Thyroid gland (tissue), 4 donors: ENCODE measurements at regions not wholly inside any gene's neighbourhood (a gene's known extent, or its start where the extent isn't known, plus 50 kb on each side); places are given as distances from the start of the nearest gene placed in this dataset.

ENCODE experiments used
- DNase-seq, 2 donors: peaks; one replicate each; pipeline ENCODE4 v3.0.0-alpha.2; 2019
- H3K27ac ChIP-seq, 3 donors: fragments of 200-600 bp; sonication (generic); 1 replicate in 2 of 3; 2 replicates in 1 of 3; pipeline ENCODE4 v1.5.1; 2016 to 2019; ENCODE audit warnings: mild to moderate bottlenecking in 1 of 3, moderate library complexity in 1 of 3
- H3K27me3 ChIP-seq: fragments of 200-600 bp; sonication (generic); one replicate; pipeline ENCODE4 v1.5.1; 2019
- H3K36me3 ChIP-seq, 2 donors: fragments of 200-600 bp; sonication (generic); one replicate each; pipeline ENCODE4 v1.5.1; 2016 to 2019
- H3K4me1 ChIP-seq, 2 donors: fragments of 200-600 bp; sonication (generic); one replicate each; pipeline ENCODE4 v1.5.1; 2017 to 2019
- H3K4me3 ChIP-seq, 3 donors: fragments of 200-600 bp; sonication (generic); replicated peaks in 1 of 3; 1 replicate in 2 of 3; 2 replicates in 1 of 3; pipeline ENCODE4 v1.5.1; 2016; ENCODE audit warnings: mild to moderate bottlenecking in 1 of 3
- H3K9me3 ChIP-seq: fragments of 200-600 bp; sonication (generic); one replicate; pipeline ENCODE4 v1.5.1; 2017
- CTCF ChIP-seq, 6 experiments: fragments of 200-600 bp in 3 of 6; fragments of 450-650 bp in 3 of 6; sonication (generic) in 3 of 6; IDR thresholded peaks; one replicate each; pipeline ENCODE4 v1.5.1; 2016 to 2019; ENCODE audit warnings: antibody characterized with exemption in 6 of 6, mild to moderate bottlenecking in 2 of 6, inconsistent platforms in 1 of 6, moderate library complexity in 1 of 6
- POLR2A ChIP-seq, 2 donors: fragments of 450-650 bp; IDR thresholded peaks; one replicate each; pipeline ENCODE4 v1.6.1; 2017; ENCODE audit warnings: antibody characterized with exemption in 2 of 2, mild to moderate bottlenecking in 2 of 2, moderate library complexity in 1 of 2
- WGBS, 2 donors: methylation state at CpG; one replicate each; pipeline ENCODE4 v1.1.5; 2017; 5-methylcytosine and 5-hydroxymethylcytosine counted together
- intact Hi-C: fragments of 100-400 bp; cut with DNase I; formaldehyde crosslinking; loops from one replicate; pipeline ENCODE4 v1.15.1; 2023

GRCh38 chr2:185658750-185659149, 79.9 kb upstream of the FSIP2 start:
- Histone ChIP-seq H3K36me3 (no peaks in the 10 kb centered on the region), H3K4me3 (no peak overlapping the region), H3K27me3 (no peaks in the 10 kb centered on the region), H3K9me3 (no peaks in the 10 kb centered on the region), H3K4me1 (no peaks in the 10 kb centered on the region), H3K27ac (no peak overlapping the region)
- TF ChIP-seq POLR2A (IDR thresholded peaks at IDR 0.05) = no peak
- no peak for TF ChIP-seq CTCF (IDR thresholded peaks at IDR 0.05)
- intact Hi-C loops = no loop called here
- WGBS, 2 donors = 83 to 88% methylated on average over 2 of the region's 2 CpGs
- no peak for DNase-seq

- TF ChIP-seq POLR2A (IDR thresholded peaks at IDR 0.05) (no peak), CTCF (IDR thresholded peaks at IDR 0.05) (no peak)
- WGBS, 2 donors = 96 to 97% methylated on average over 1 of the region's 1 CpG
- DNase-seq = no peak
- Histone ChIP-seq H3K4me3 (no peak overlapping the region), H3K36me3 (no peaks in the 10 kb centered on the region), H3K4me1 (no peaks in the 10 kb centered on the region), H3K27ac (no peak overlapping the region), H3K27me3 (no peaks in the 10 kb centered on the region), H3K9me3 (no peaks in the 10 kb centered on the region)
- intact Hi-C loops = no loop called here
These were observed 74.8 kb upstream of the FSIP2 start for GRCh38 chr2:185663811-185664210.

- intact Hi-C loops = no loop called here
These were observed 74.2 kb upstream of the FSIP2 start for GRCh38 chr2:185664384-185664783.

GRCh38 chr2:185665251-185665814, 73.3 kb upstream of the FSIP2 start:
- no peaks in the 10 kb centered on the region for H3K36me3 ChIP-seq
- no peaks in the 10 kb centered on the region for H3K4me1 ChIP-seq
- WGBS, 2 donors = 79 to 83% methylated on average over 2 of the region's 2 CpGs
- H3K4me3 ChIP-seq = no peak overlapping the region
- intact Hi-C loops = no loop called here
- TF ChIP-seq POLR2A (IDR thresholded peaks at IDR 0.05) = no peak
- no peak for TF ChIP-seq CTCF (IDR thresholded peaks at IDR 0.05)
- no peaks in the 10 kb centered on the region for H3K9me3 ChIP-seq
- no peaks in the 10 kb centered on the region for H3K27me3 ChIP-seq
- no peak for DNase-seq
- H3K27ac ChIP-seq = no peak overlapping the region

More at GRCh38 chr2:185664384-185664783, 74.2 kb upstream of the FSIP2 start:
- no peak overlapping the region for H3K27ac ChIP-seq
- H3K9me3 ChIP-seq = no peaks in the 10 kb centered on the region
- no peaks in the 10 kb centered on the region for H3K4me1 ChIP-seq
- no peaks in the 10 kb centered on the region for H3K27me3 ChIP-seq
- 86 to 94% methylated on average over 2 of the region's 2 CpGs for WGBS, 2 donors
- no peaks in the 10 kb centered on the region for H3K36me3 ChIP-seq
- no peak for DNase-seq
- TF ChIP-seq CTCF (IDR thresholded peaks at IDR 0.05) (no peak), POLR2A (IDR thresholded peaks at IDR 0.05) (no peak)
- H3K4me3 ChIP-seq = no peak overlapping the region

GRCh38 chr2:185667452-185667851, 71.2 kb upstream of the FSIP2 start:
- Histone ChIP-seq H3K27ac (no peak overlapping the region), H3K4me3 (no peak overlapping the region), H3K27me3 (no peaks in the 10 kb centered on the region), H3K9me3 (no peaks in the 10 kb centered on the region), H3K4me1 (no peaks in the 10 kb centered on the region), H3K36me3 (no peaks in the 10 kb centered on the region)
- WGBS, 2 donors = 93 to 95% methylated on average over 2 of the region's 2 CpGs
- no peak for DNase-seq
- intact Hi-C loops = no loop called here
- TF ChIP-seq POLR2A (IDR thresholded peaks at IDR 0.05) = no peak

GRCh38 chr2:185668710-185669109, 69.9 kb upstream of the FSIP2 start:
- Histone ChIP-seq H3K4me3 (no peak overlapping the region), H3K27ac (no peak overlapping the region), H3K36me3 (no peaks in the 10 kb centered on the region), H3K4me1 (no peaks in the 10 kb centered on the region), H3K9me3 (no peaks in the 10 kb centered on the region), H3K27me3 (no peaks in the 10 kb centered on the region)
- DNase-seq = no peak
- intact Hi-C loops = no loop called here
- no peak for TF ChIP-seq POLR2A (IDR thresholded peaks at IDR 0.05)
- TF ChIP-seq CTCF (IDR thresholded peaks at IDR 0.05) = no peak
